Heart left ventricle (tissue), 13 donors: ENCODE measurements at regions not wholly inside any gene's neighbourhood (a gene's known extent, or its start where the extent isn't known, plus 50 kb on each side); places are given as distances from the start of the nearest gene placed in this dataset.

ENCODE experiments used
- POLR2A ChIP-seq, 2 donors: fragments of 450-650 bp; IDR thresholded peaks; one replicate each; pipeline ENCODE4 v1.6.1; 2017; ENCODE audit warnings: antibody characterized with exemption in 2 of 2, mild to moderate bottlenecking in 2 of 2, moderate library complexity in 2 of 2
- TF ChIP-seq, protein P1 (sequence below), 12 donors: fragments of 200-600 bp; sonication (generic) in 4 of 12; IDR thresholded peaks; one replicate each; pipeline versions ENCODE4 v1.5.0 to v1.8.0; 2018 to 2022; ENCODE audit warnings: antibody characterized with exemption in 12 of 12, mild to moderate bottlenecking in 5 of 12
- donor health status: ischemic (EF 13 %, LVEDD 7.1; RV severe dilation, severe dysfunction).
- donor health status: DM: no; HTN: yes; CAD: no.
- donor health status: DM: no; HTN: no; CAD: no.
- donor health status: ischemic (EF 25% LVEDD 6.9; RV normal size, moderate dysfunction).
- donor health status: ischemic (EF 25% LVEDD 5.7; RV mildly dilated, moderate dysfunction).
- donor health status: ischemic (EF 35%, LVEDD 5.7; RV mildly dilated, moderate dysfunction).
- donor health status: nonischemic (EF 11% LVEDD 7.7; RV severe dilation, severe dysfunction).
- donor health status: DM: yes; HTN: yes; CAD: no.
- donor health status: PGD.
- donor health status: ischemic (EF 29% LVEDD 5.4; RV normal size, mild dysfunction).
- donor health status: nonischemic (EF 23%, LVEDD 6.1; RV moderate dilation, normal function).

DNA sequence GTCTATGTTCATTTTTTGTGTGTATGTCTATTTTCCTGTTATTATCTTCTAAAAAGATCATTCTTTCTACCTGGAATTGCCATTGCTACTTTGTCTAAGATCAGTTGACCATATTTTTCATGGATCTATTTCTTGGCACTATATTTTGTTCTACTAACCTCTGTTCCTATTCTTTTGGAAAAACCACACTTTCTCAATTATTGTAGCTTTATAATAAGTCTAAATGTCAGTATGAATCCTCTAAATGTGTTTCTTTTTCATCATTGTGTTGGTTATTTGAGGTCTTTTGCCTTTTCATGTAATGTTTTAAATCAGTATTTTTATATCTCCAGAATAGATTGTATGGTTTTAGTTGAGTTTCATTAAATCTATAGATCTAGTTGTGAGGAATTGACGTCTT lies 798.3 kb downstream of the FAT4 start:
- TF ChIP-seq, protein P1, sequence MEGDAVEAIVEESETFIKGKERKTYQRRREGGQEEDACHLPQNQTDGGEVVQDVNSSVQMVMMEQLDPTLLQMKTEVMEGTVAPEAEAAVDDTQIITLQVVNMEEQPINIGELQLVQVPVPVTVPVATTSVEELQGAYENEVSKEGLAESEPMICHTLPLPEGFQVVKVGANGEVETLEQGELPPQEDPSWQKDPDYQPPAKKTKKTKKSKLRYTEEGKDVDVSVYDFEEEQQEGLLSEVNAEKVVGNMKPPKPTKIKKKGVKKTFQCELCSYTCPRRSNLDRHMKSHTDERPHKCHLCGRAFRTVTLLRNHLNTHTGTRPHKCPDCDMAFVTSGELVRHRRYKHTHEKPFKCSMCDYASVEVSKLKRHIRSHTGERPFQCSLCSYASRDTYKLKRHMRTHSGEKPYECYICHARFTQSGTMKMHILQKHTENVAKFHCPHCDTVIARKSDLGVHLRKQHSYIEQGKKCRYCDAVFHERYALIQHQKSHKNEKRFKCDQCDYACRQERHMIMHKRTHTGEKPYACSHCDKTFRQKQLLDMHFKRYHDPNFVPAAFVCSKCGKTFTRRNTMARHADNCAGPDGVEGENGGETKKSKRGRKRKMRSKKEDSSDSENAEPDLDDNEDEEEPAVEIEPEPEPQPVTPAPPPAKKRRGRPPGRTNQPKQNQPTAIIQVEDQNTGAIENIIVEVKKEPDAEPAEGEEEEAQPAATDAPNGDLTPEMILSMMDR (IDR thresholded peaks at IDR 0.05) = no peak
- no peak for TF ChIP-seq POLR2A (IDR thresholded peaks at IDR 0.05)
